NCI-H2029 (cell line): ENCODE measurements at regions not wholly inside any gene's neighbourhood (a gene's known extent, or its start where the extent isn't known, plus 50 kb on each side); places are given as distances from the start of the nearest gene placed in this dataset.
"Not testable (repeated sequence)": the region's sequence is repeated elsewhere in the genome, so short reads cannot be mapped to it uniquely, and the experiment has no call there.

Experiments used
- DNase-seq: peaks from one replicate; lab custom pipeline; 2025; lab: John Stamatoyannopoulos, UW

GRCh38 chr13:99075268-99076191, 97.7 kb upstream of the DOCK9 start:
- DNase-seq, result no peak

- DNase-seq, result no peak
Measured at GRCh38 chr13:99078017-99078771, 100.3 kb upstream of the DOCK9 start.

- no peak for DNase-seq
Measured at GRCh38 chr13:99080131-99080530, 102.3 kb upstream of the DOCK9 start.

GRCh38 chr13:99083981-99084380, 106.1 kb upstream of the DOCK9 start:
- peak; percentile 71 for DNase-seq

- DNase-seq, result no peak
Measured at GRCh38 chr13:99085139-99085807, 107.4 kb upstream of the DOCK9 start.

- DNase-seq, result no peak
Measured at GRCh38 chr13:99085808-99086266, 108.0 kb upstream of the DOCK9 start.

- DNase-seq, result no peak
Measured at GRCh38 chr13:99086267-99087097, 108.6 kb upstream of the DOCK9 start.

- peak; percentile 79 for DNase-seq
Measured at GRCh38 chr13:99087098-99087953, 109.5 kb upstream of the DOCK9 start.

- peak; percentile 31 for DNase-seq
Measured at GRCh38 chr13:99087954-99088491, 110.2 kb upstream of the DOCK9 start.

- no peak for DNase-seq
Measured at GRCh38 chr13:99093997-99094396, 106.7 kb upstream of the UBAC2 start.

GRCh38 chr13:99101831-99102230, 98.8 kb upstream of the UBAC2 start:
- not testable (repeated sequence) for DNase-seq

- DNase-seq, result no peak
Measured at GRCh38 chr13:99103536-99103935, 97.1 kb upstream of the UBAC2 start.

GRCh38 chr13:99104396-99104795, 96.3 kb upstream of the UBAC2 start:
- DNase-seq, result no peak

GRCh38 chr13:99105160-99105559, 95.5 kb upstream of the UBAC2 start:
- no peak for DNase-seq

- DNase-seq, result no peak
Measured at GRCh38 chr13:99113351-99113750, 87.3 kb upstream of the UBAC2 start.

- no peak for DNase-seq
Measured at GRCh38 chr13:99118179-99118578, 82.5 kb upstream of the UBAC2 start.

- DNase-seq, result no peak
Measured at GRCh38 chr13:99119656-99120055, 81.0 kb upstream of the UBAC2 start.

- DNase-seq, result no peak
Measured at GRCh38 chr13:99120751-99121150, 79.9 kb upstream of the UBAC2 start.

GRCh38 chr13:99122171-99122570, 78.5 kb upstream of the UBAC2 start:
- DNase-seq, result no peak
